Midbrain (tissue), 1 donor: ENCODE measurements at regions not wholly inside any gene's neighbourhood (a gene's known extent, or its start where the extent isn't known, plus 50 kb on each side); places are given as distances from the start of the nearest gene placed in this dataset.

Experiments used
- DNase-seq: peaks from one replicate; lab custom pipeline; 2025; lab: John Stamatoyannopoulos, UW

- no peak for DNase-seq
These were observed 549.1 kb downstream of the RERGL start for GRCh38 chr12:17540921-17541320.

GRCh38 chr12:17528394-17528793 is 561.6 kb downstream of the RERGL start:
- no peak for DNase-seq

GRCh38 chr12:17527021-17527420 is 563.0 kb downstream of the RERGL start:
- DNase-seq: no peak

- no peak for DNase-seq
These were observed 578.6 kb downstream of the RERGL start for GRCh38 chr12:17511369-17511768.

- DNase-seq: no peak
These were observed 582.7 kb downstream of the RERGL start for GRCh38 chr12:17507336-17507735.

GRCh38 chr12:17503742-17504141 is 586.3 kb downstream of the RERGL start:
- no peak for DNase-seq

- no peak for DNase-seq
These were observed 600.5 kb downstream of the RERGL start for GRCh38 chr12:17489452-17489851.

- no peak for DNase-seq
These were observed 610.9 kb downstream of the RERGL start for GRCh38 chr12:17478908-17479673.

- DNase-seq: no peak
These were observed 619.5 kb downstream of the RERGL start for GRCh38 chr12:17470460-17470859.

GRCh38 chr12:17459214-17459613 is 630.8 kb downstream of the RERGL start:
- DNase-seq: no peak

GRCh38 chr12:17456486-17456885 is 633.5 kb downstream of the RERGL start:
- no peak for DNase-seq

GRCh38 chr12:17438141-17438540 is 651.9 kb downstream of the RERGL start:
- DNase-seq: no peak

- no peak for DNase-seq
These were observed 673.2 kb downstream of the RERGL start for GRCh38 chr12:17416748-17417147.

GRCh38 chr12:17414596-17414995 is 675.4 kb downstream of the RERGL start:
- DNase-seq: no peak

- no peak for DNase-seq
These were observed 678.3 kb downstream of the RERGL start for GRCh38 chr12:17411662-17412061.

- DNase-seq: no peak
These were observed 701.3 kb downstream of the RERGL start for GRCh38 chr12:17388679-17389078.

- DNase-seq: no peak
These were observed 706.7 kb downstream of the RERGL start for GRCh38 chr12:17383321-17383720.

- no peak for DNase-seq
These were observed 708.8 kb downstream of the RERGL start for GRCh38 chr12:17381211-17381610.

GRCh38 chr12:17372508-17372907 is 717.5 kb downstream of the RERGL start:
- DNase-seq: no peak

- DNase-seq: no peak
These were observed 718.3 kb downstream of the RERGL start for GRCh38 chr12:17371491-17372215.

GRCh38 chr12:17370621-17371020 is 719.4 kb downstream of the RERGL start:
- DNase-seq: no peak

- DNase-seq: no peak
These were observed 720.4 kb downstream of the RERGL start for GRCh38 chr12:17369556-17369955.

GRCh38 chr12:17361224-17361623 is 728.8 kb downstream of the RERGL start:
- DNase-seq: no peak

GRCh38 chr12:17358835-17359234 is 731.2 kb downstream of the RERGL start:
- DNase-seq: no peak
